ENCODE measurements at regions not wholly inside any gene's neighbourhood (a gene's known extent, or its start where the extent isn't known, plus 50 kb on each side); places are given as distances from the start of the nearest gene placed in this dataset.
"Not testable (repeated sequence)": the region's sequence is repeated elsewhere in the genome, so short reads cannot be mapped to it uniquely, and the experiment has no call there.

- Histone ChIP-seq H3K27me3 (no peaks in the 10 kb centered on the region), H3K4me3 (no peak overlapping the region), H3K27ac (no peak overlapping the region), H3K4me1 (no peaks in the 10 kb centered on the region), H3K9me3 (no peaks in the 10 kb centered on the region), H3K36me3 (no peaks in the 10 kb centered on the region)
- no peak for ATAC-seq (ENCODE audit: low FRiP score in 2 of 2)
- no peak for TF ChIP-seq POLR2AphosphoS5 (IDR thresholded peaks at IDR 0.05)
- TF ChIP-seq POLR2A (IDR thresholded peaks at IDR 0.05), result no peak
- TF ChIP-seq CTCF (IDR thresholded peaks at IDR 0.05), result no peak
- no peak for TF ChIP-seq EP300 (IDR thresholded peaks at IDR 0.05)
- DNase-seq, result no peak
- 54 to 62% methylated on average over 1 of the region's 1 CpG for WGBS, 2 donors
Observed at GRCh38 chr1:164154622-164155021, 404.4 kb upstream of the PBX1 start.

- WGBS, 2 donors, result 57 to 63% methylated on average over 4 of the region's 4 CpGs
- H3K9me3 ChIP-seq, result no peaks in the 10 kb centered on the region
- DNase-seq, result no peak
- no peaks in the 10 kb centered on the region for H3K36me3 ChIP-seq
- H3K27ac ChIP-seq, result no peak overlapping the region
- TF ChIP-seq CTCF (IDR thresholded peaks at IDR 0.05) (no peak), EP300 (IDR thresholded peaks at IDR 0.05) (no peak), POLR2A (IDR thresholded peaks at IDR 0.05) (no peak), POLR2AphosphoS5 (IDR thresholded peaks at IDR 0.05) (no peak)
- no peak overlapping the region for H3K4me3 ChIP-seq
- no peaks in the 10 kb centered on the region for H3K27me3 ChIP-seq
- no peak for ATAC-seq (ENCODE audit: low FRiP score in 2 of 2)
- H3K4me1 ChIP-seq, result no peaks in the 10 kb centered on the region
Observed at GRCh38 chr1:164155347-164155746, 403.6 kb upstream of the PBX1 start.

- no peak overlapping the region for H3K27ac ChIP-seq
- TF ChIP-seq POLR2A (IDR thresholded peaks at IDR 0.05) (no peak), CTCF (IDR thresholded peaks at IDR 0.05) (no peak), POLR2AphosphoS5 (IDR thresholded peaks at IDR 0.05) (no peak), EP300 (IDR thresholded peaks at IDR 0.05) (no peak)
- no peak overlapping the region for H3K4me3 ChIP-seq
- no peaks in the 10 kb centered on the region for H3K9me3 ChIP-seq
- no peaks in the 10 kb centered on the region for H3K36me3 ChIP-seq
- no peaks in the 10 kb centered on the region for H3K27me3 ChIP-seq
- ATAC-seq (ENCODE audit: low FRiP score in 2 of 2) (no peak), DNase-seq (no peak)
- no peaks in the 10 kb centered on the region for H3K4me1 ChIP-seq
- WGBS, 2 donors, result 79 to 83% methylated on average over 1 of the region's 1 CpG
Observed at GRCh38 chr1:164163289-164163849, 395.6 kb upstream of the PBX1 start.

- Histone ChIP-seq H3K36me3 (no peaks in the 10 kb centered on the region), H3K4me3 (no peak overlapping the region), H3K27me3 (no peaks in the 10 kb centered on the region), H3K4me1 (no peaks in the 10 kb centered on the region), H3K9me3 (no peaks in the 10 kb centered on the region), H3K27ac (no peak overlapping the region)
- DNase-seq (no peak), ATAC-seq (ENCODE audit: low FRiP score in 2 of 2) (no peak)
- WGBS, 2 donors, result 79 to 84% methylated on average over 2 of the region's 2 CpGs
- no peak for TF ChIP-seq POLR2A (IDR thresholded peaks at IDR 0.05)
- no peak for TF ChIP-seq POLR2AphosphoS5 (IDR thresholded peaks at IDR 0.05)
- no peak for TF ChIP-seq EP300 (IDR thresholded peaks at IDR 0.05)
- no peak for TF ChIP-seq CTCF (IDR thresholded peaks at IDR 0.05)
Observed at GRCh38 chr1:164165466-164165865, 393.5 kb upstream of the PBX1 start.

GRCh38 chr1:164166454-164166853, 392.5 kb upstream of the PBX1 start:
- ATAC-seq (ENCODE audit: low FRiP score in 2 of 2); DNase-seq: not testable (repeated sequence)
- peak in 1 of 6 experiments; percentile 36 for TF ChIP-seq CTCF (IDR thresholded peaks at IDR 0.05)

More at GRCh38 chr1:164166454-164166853, 392.5 kb upstream of the PBX1 start:
- H3K9me3 ChIP-seq, H3K4me1 ChIP-seq, H3K27ac ChIP-seq, H3K36me3 ChIP-seq, H3K4me3 ChIP-seq, H3K27me3 ChIP-seq: not testable (repeated sequence)
- WGBS, 2 donors, result 72 to 73% methylated on average over 6 of the region's 6 CpGs

Measured in upper lobe of left lung (tissue), 6 donors.